ENCODE measurements at regions not wholly inside any gene's neighbourhood (a gene's known extent, or its start where the extent isn't known, plus 50 kb on each side); places are given as distances from the start of the nearest gene placed in this dataset.

- no peak for DNase-seq
Observed at GRCh38 chr18:38898167-38898566, 1332.6 kb upstream of the CELF4 start.

- no peak for DNase-seq
Observed at GRCh38 chr18:38895560-38895959, 1330.0 kb upstream of the CELF4 start.

GRCh38 chr18:38887671-38888020 is 1322.0 kb upstream of the CELF4 start:
- no peak for DNase-seq

- no peak for DNase-seq
Observed at GRCh38 chr18:38886861-38887670, 1321.5 kb upstream of the CELF4 start.

GRCh38 chr18:38886235-38886634 is 1320.6 kb upstream of the CELF4 start:
- no peak for DNase-seq

GRCh38 chr18:38884050-38884449 is 1318.5 kb upstream of the CELF4 start:
- no peak for DNase-seq

- DNase-seq: no peak
Observed at GRCh38 chr18:38883111-38883510, 1317.5 kb upstream of the CELF4 start.

GRCh38 chr18:38879871-38880270 is 1314.3 kb upstream of the CELF4 start:
- DNase-seq: no peak

GRCh38 chr18:38872342-38872741 is 1306.7 kb upstream of the CELF4 start:
- no peak for DNase-seq

GRCh38 chr18:38868757-38869156 is 1303.2 kb upstream of the CELF4 start:
- DNase-seq: no peak

GRCh38 chr18:38867680-38868079 is 1302.1 kb upstream of the CELF4 start:
- DNase-seq: no peak

- no peak for DNase-seq
Observed at GRCh38 chr18:38851526-38851925, 1285.9 kb upstream of the CELF4 start.

- DNase-seq: no peak
Observed at GRCh38 chr18:38847326-38847725, 1281.7 kb upstream of the CELF4 start.

GRCh38 chr18:38843291-38843690 is 1277.7 kb upstream of the CELF4 start:
- no peak for DNase-seq

- DNase-seq: no peak
Observed at GRCh38 chr18:38826247-38826646, 1260.6 kb upstream of the CELF4 start.

GRCh38 chr18:38811209-38811608 is 1245.6 kb upstream of the CELF4 start:
- DNase-seq: no peak

GRCh38 chr18:38810789-38811188 is 1245.2 kb upstream of the CELF4 start:
- DNase-seq: no peak

- DNase-seq: no peak
Observed at GRCh38 chr18:38807915-38808314, 1242.3 kb upstream of the CELF4 start.

GRCh38 chr18:38805256-38805655 is 1239.7 kb upstream of the CELF4 start:
- no peak for DNase-seq

GRCh38 chr18:38801640-38802039 is 1236.0 kb upstream of the CELF4 start:
- no peak for DNase-seq

GRCh38 chr18:38796762-38797161 is 1231.2 kb upstream of the CELF4 start:
- no peak for DNase-seq

- DNase-seq: no peak
Observed at GRCh38 chr18:38792731-38793130, 1227.1 kb upstream of the CELF4 start.

GRCh38 chr18:38790786-38791185 is 1225.2 kb upstream of the CELF4 start:
- DNase-seq: no peak

GRCh38 chr18:38790303-38790702 is 1224.7 kb upstream of the CELF4 start:
- no peak for DNase-seq

GRCh38 chr18:38789141-38789540 is 1223.5 kb upstream of the CELF4 start:
- no peak for DNase-seq
